Adipocyte (in vitro differentiated cells): ENCODE measurements at regions not wholly inside any gene's neighbourhood (a gene's known extent, or its start where the extent isn't known, plus 50 kb on each side); places are given as distances from the start of the nearest gene placed in this dataset.

Source experiments
- DNase-seq: peaks from one replicate; pipeline ENCODE4 v3.0.0-alpha.2; 2015; ENCODE audit warnings: low read depth
- H3K27me3 ChIP-seq: replicated peaks from 2 replicates; pipeline ENCODE4 v1.7.0; 2013; ENCODE audit warnings: mild to moderate bottlenecking, low read length, moderate library complexity; ENCODE audit not compliant: control insufficient read depth, insufficient read depth
- H3K36me3 ChIP-seq: 2 replicates; pipeline ENCODE4 v1.7.0; 2013; ENCODE audit warnings: low read length, mild to moderate bottlenecking, moderate library complexity; ENCODE audit not compliant: control insufficient read depth, insufficient read depth, severe bottlenecking
- H3K4me1 ChIP-seq: 2 replicates; pipeline ENCODE4 v1.7.0; 2013; ENCODE audit warnings: mild to moderate bottlenecking, low read length, moderate library complexity; ENCODE audit not compliant: control insufficient read depth, insufficient read depth
- H3K4me3 ChIP-seq: 2 replicates; pipeline ENCODE4 v1.7.0; 2013; ENCODE audit warnings: mild to moderate bottlenecking, low read length, moderate library complexity
- H3K9ac ChIP-seq: 2 replicates; pipeline ENCODE4 v1.7.0; 2013; ENCODE audit warnings: mild to moderate bottlenecking, low read length, moderate library complexity
- H3K9me3 ChIP-seq: 2 replicates; pipeline ENCODE4 v1.7.0; 2013; ENCODE audit warnings: mild to moderate bottlenecking, low read length, moderate library complexity; ENCODE audit not compliant: control insufficient read depth

- Histone ChIP-seq H3K9ac (no peak overlapping the region), H3K9me3 (peaks cover 14% of the 10 kb centered on the region), H3K4me1 (peaks cover 2% of the 10 kb centered on the region), H3K36me3 (no peaks in the 10 kb centered on the region), H3K4me3 (no peak overlapping the region), H3K27me3 (no peaks in the 10 kb centered on the region)
- no peak for DNase-seq
Measured at GRCh38 chr6:4466769-4467480, 309.3 kb upstream of the CDYL start.

GRCh38 chr6:4466261-4466660 is 309.9 kb upstream of the CDYL start:
- Histone ChIP-seq H3K27me3 (no peaks in the 10 kb centered on the region), H3K4me3 (no peak overlapping the region)

GRCh38 chr6:4464638-4465037 is 311.6 kb upstream of the CDYL start:
- no peak for DNase-seq
- H3K4me1 ChIP-seq, result peaks cover 25% of the 10 kb centered on the region
- H3K9me3 ChIP-seq, result no peaks in the 10 kb centered on the region
- H3K36me3 ChIP-seq, result no peaks in the 10 kb centered on the region
- no peaks in the 10 kb centered on the region for H3K27me3 ChIP-seq
- no peak overlapping the region for H3K9ac ChIP-seq
- H3K4me3 ChIP-seq, result no peak overlapping the region

More at GRCh38 chr6:4466261-4466660, 309.9 kb upstream of the CDYL start:
- Histone ChIP-seq H3K4me1 (peaks cover 9% of the 10 kb centered on the region), H3K9ac (no peak overlapping the region), H3K36me3 (no peaks in the 10 kb centered on the region), H3K9me3 (peaks cover 7% of the 10 kb centered on the region)
- DNase-seq, result peak; percentile 42

GRCh38 chr6:4463236-4463635 is 313.0 kb upstream of the CDYL start:
- Histone ChIP-seq H3K36me3 (no peaks in the 10 kb centered on the region), H3K9ac (no peak overlapping the region), H3K4me3 (no peak overlapping the region), H3K4me1 (peaks cover 34% of the 10 kb centered on the region), H3K9me3 (no peaks in the 10 kb centered on the region), H3K27me3 (no peaks in the 10 kb centered on the region)
- no peak for DNase-seq

GRCh38 chr6:4460586-4461475 is 315.4 kb upstream of the CDYL start:
- H3K36me3 ChIP-seq, result no peaks in the 10 kb centered on the region
- peaks cover 8% of the 10 kb centered on the region for H3K9me3 ChIP-seq
- DNase-seq, result peak; percentile 48
- peak overlapping the region; percentile 75 for H3K9ac ChIP-seq
- peaks cover 34% of the 10 kb centered on the region for H3K4me1 ChIP-seq
- H3K27me3 ChIP-seq, result no peaks in the 10 kb centered on the region
- peak overlapping the region; percentile 70 for H3K4me3 ChIP-seq

- peak overlapping the region; percentile 70 for H3K4me3 ChIP-seq
- H3K9ac ChIP-seq, result peak overlapping the region; percentile 75
- H3K27me3 ChIP-seq, result no peaks in the 10 kb centered on the region
- peaks cover 9% of the 10 kb centered on the region for H3K9me3 ChIP-seq
- H3K36me3 ChIP-seq, result no peaks in the 10 kb centered on the region
- peak; percentile 2 for DNase-seq
- peaks cover 34% of the 10 kb centered on the region for H3K4me1 ChIP-seq
Measured at GRCh38 chr6:4459996-4460395, 316.2 kb upstream of the CDYL start.

- Histone ChIP-seq H3K36me3 (no peaks in the 10 kb centered on the region), H3K9me3 (peaks cover 9% of the 10 kb centered on the region), H3K4me3 (no peak overlapping the region), H3K9ac (no peak overlapping the region), H3K4me1 (peaks cover 34% of the 10 kb centered on the region), H3K27me3 (no peaks in the 10 kb centered on the region)
- peak; percentile 75 for DNase-seq
Measured at GRCh38 chr6:4459032-4459431, 317.2 kb upstream of the CDYL start.

GRCh38 chr6:4451718-4452117 is 316.3 kb upstream of the ECI2 start:
- DNase-seq, result no peak
- H3K27me3 ChIP-seq, result no peaks in the 10 kb centered on the region
- no peaks in the 10 kb centered on the region for H3K36me3 ChIP-seq
- H3K9ac ChIP-seq, result no peak overlapping the region
- peaks cover 25% of the 10 kb centered on the region for H3K9me3 ChIP-seq
- peak overlapping the region; percentile 51 for H3K4me3 ChIP-seq
- H3K4me1 ChIP-seq, result peaks cover 6% of the 10 kb centered on the region

- Histone ChIP-seq H3K9ac (no peak overlapping the region), H3K27me3 (no peaks in the 10 kb centered on the region), H3K4me3 (no peak overlapping the region), H3K36me3 (no peaks in the 10 kb centered on the region), H3K9me3 (peaks cover 19% of the 10 kb centered on the region), H3K4me1 (peaks cover 12% of the 10 kb centered on the region)
- DNase-seq, result no peak
Measured at GRCh38 chr6:4451081-4451480, 315.7 kb upstream of the ECI2 start.

GRCh38 chr6:4450237-4450636 is 314.9 kb upstream of the ECI2 start:
- no peak for DNase-seq
- Histone ChIP-seq H3K36me3 (no peaks in the 10 kb centered on the region), H3K4me1 (peaks cover 16% of the 10 kb centered on the region), H3K27me3 (no peaks in the 10 kb centered on the region), H3K9me3 (peaks cover 15% of the 10 kb centered on the region), H3K9ac (no peak overlapping the region), H3K4me3 (no peak overlapping the region)

- H3K27me3 ChIP-seq, result no peaks in the 10 kb centered on the region
- DNase-seq, result no peak
Measured at GRCh38 chr6:4449409-4449808, 314.0 kb upstream of the ECI2 start.

More at GRCh38 chr6:4449409-4449808, 314.0 kb upstream of the ECI2 start:
- H3K36me3 ChIP-seq, result no peaks in the 10 kb centered on the region
- peaks cover 16% of the 10 kb centered on the region for H3K4me1 ChIP-seq
- no peak overlapping the region for H3K4me3 ChIP-seq
- no peak overlapping the region for H3K9ac ChIP-seq
- H3K9me3 ChIP-seq, result peaks cover 15% of the 10 kb centered on the region
